ENCODE measurements at regions not wholly inside any gene's neighbourhood (a gene's known extent, or its start where the extent isn't known, plus 50 kb on each side); places are given as distances from the start of the nearest gene placed in this dataset.

DNA sequence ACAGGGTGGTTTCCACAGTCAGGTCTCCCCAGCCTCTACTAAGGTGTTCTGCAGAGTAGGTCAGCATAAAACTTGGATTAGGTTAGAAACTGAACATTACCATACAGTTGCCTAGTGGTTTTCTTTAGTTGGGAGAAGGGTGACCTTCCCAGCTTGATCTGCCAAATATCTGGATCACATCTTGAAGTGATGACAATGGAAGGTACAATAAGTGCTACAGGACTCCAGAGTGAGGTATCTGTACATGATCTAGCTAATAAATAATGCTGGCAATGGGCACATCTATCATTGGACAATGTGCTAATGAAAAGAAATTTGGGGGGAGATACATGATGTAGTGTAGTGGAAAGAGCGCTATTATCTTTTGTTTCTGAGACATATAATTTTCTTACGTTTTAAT is 54.6 kb upstream of the ACVR1 start:
- TF ChIP-seq, protein P1, sequence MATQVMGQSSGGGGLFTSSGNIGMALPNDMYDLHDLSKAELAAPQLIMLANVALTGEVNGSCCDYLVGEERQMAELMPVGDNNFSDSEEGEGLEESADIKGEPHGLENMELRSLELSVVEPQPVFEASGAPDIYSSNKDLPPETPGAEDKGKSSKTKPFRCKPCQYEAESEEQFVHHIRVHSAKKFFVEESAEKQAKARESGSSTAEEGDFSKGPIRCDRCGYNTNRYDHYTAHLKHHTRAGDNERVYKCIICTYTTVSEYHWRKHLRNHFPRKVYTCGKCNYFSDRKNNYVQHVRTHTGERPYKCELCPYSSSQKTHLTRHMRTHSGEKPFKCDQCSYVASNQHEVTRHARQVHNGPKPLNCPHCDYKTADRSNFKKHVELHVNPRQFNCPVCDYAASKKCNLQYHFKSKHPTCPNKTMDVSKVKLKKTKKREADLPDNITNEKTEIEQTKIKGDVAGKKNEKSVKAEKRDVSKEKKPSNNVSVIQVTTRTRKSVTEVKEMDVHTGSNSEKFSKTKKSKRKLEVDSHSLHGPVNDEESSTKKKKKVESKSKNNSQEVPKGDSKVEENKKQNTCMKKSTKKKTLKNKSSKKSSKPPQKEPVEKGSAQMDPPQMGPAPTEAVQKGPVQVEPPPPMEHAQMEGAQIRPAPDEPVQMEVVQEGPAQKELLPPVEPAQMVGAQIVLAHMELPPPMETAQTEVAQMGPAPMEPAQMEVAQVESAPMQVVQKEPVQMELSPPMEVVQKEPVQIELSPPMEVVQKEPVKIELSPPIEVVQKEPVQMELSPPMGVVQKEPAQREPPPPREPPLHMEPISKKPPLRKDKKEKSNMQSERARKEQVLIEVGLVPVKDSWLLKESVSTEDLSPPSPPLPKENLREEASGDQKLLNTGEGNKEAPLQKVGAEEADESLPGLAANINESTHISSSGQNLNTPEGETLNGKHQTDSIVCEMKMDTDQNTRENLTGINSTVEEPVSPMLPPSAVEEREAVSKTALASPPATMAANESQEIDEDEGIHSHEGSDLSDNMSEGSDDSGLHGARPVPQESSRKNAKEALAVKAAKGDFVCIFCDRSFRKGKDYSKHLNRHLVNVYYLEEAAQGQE (IDR thresholded peaks at IDR 0.05; ENCODE audit: insufficient read depth in 1 of 2, low read depth in 2 of 2, low read length in 2 of 2), result no peak
- TF ChIP-seq FOXP2 (optimal IDR thresholded peaks at IDR 0.05; ENCODE audit: borderline replicate concordance, extremely low read depth, extremely low read length, insufficient read depth) (no peak), TAF1 (IDR thresholded peaks at IDR 0.05; ENCODE audit: borderline replicate concordance, insufficient read depth, low read length) (no peak), SIN3A (IDR thresholded peaks at IDR 0.05; ENCODE audit: borderline replicate concordance, insufficient read depth, low read length) (no peak), POLR2AphosphoS5 (IDR thresholded peaks at IDR 0.05; ENCODE audit: low read depth, low read length) (no peak)

DNA sequence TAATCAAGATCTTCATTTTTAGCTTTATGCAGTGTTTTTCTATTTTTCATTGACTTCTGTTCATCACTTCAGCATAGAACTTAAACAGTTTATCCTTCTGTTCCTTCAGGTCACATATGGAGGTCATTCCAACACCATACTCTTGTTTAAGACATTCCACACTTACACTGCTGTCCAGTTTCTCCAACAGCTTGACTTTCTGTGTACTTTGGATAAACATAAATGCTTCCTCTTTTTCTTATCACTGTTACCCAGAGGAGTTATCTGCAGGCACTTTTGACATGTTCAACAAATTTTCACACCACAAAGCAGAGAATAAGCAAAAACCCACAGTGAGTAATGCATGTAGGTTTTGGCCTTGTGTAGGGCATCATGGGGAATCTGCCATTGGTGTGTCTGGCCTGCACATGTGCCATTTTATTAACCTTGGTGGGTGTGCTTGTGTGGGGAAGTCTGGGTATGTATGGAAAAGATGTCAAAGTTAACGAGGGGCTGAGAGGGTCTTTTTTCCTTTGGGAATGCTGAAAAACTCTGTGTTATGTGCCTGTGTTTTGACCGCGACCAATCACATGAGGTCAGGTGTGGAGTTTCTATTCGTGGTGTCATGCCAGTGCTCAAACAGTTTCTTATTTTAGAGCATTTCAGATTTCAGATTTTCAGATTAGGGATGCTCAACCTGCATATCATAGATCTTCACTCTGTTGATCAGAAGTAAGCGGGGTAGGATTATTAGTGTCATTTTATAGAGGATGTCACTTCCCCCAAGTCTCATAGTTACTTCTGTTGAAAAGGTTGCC is 53.9 kb upstream of the ACVR1 start:
- TF ChIP-seq TAF1 (IDR thresholded peaks at IDR 0.05; ENCODE audit: borderline replicate concordance, insufficient read depth, low read length) (no peak), POLR2AphosphoS5 (IDR thresholded peaks at IDR 0.05; ENCODE audit: low read depth, low read length) (no peak), FOXP2 (optimal IDR thresholded peaks at IDR 0.05; ENCODE audit: borderline replicate concordance, extremely low read depth, extremely low read length, insufficient read depth) (no peak), SIN3A (IDR thresholded peaks at IDR 0.05; ENCODE audit: borderline replicate concordance, insufficient read depth, low read length) (no peak)
- TF ChIP-seq, protein P1 (IDR thresholded peaks at IDR 0.05; ENCODE audit: insufficient read depth in 1 of 2, low read depth in 2 of 2, low read length in 2 of 2), result no peak

DNA sequence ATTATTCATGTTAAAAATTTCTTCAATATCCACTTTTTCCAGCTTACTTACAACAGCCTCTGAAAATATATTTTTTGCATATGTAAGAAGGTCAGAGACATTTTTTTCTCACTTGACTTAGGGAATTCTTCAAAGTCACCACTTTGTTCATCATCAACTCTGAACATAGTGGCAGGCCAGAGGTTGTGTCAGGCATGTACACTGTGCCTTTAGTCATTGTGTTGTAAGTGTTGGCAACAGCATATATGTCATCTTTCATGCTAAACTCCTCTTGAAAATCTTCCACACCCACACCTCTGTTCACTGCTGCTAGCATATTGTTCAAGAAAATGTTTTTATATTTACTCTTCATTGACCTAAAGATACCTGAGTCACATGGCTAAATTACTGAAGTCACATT is 52.2 kb upstream of the ACVR1 start:
- TF ChIP-seq, protein P1 (IDR thresholded peaks at IDR 0.05; ENCODE audit: insufficient read depth in 1 of 2, low read depth in 2 of 2, low read length in 2 of 2), result no peak

DNA sequence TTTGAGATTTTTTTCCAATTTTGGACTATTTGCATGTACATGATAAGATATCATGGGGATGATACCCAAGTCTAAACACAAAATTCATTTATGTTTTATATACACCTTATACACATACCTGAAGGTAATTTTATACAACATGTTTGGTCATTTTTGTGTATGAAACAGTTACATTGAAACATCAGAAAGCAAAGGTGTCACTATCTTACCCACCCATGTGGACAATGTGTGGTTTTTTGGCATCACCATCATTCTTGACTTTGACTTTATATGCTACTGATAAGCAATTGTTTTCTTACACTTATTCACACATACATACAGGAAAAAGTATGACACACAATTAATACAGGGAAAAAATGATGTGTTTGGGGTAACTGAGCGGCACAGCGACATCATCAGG is 51.0 kb upstream of the ACVR1 start:
- TF ChIP-seq FOXP2 (optimal IDR thresholded peaks at IDR 0.05; ENCODE audit: borderline replicate concordance, extremely low read depth, extremely low read length, insufficient read depth) (no peak), SIN3A (IDR thresholded peaks at IDR 0.05; ENCODE audit: borderline replicate concordance, insufficient read depth, low read length) (no peak), POLR2AphosphoS5 (IDR thresholded peaks at IDR 0.05; ENCODE audit: low read depth, low read length) (no peak), TAF1 (IDR thresholded peaks at IDR 0.05; ENCODE audit: borderline replicate concordance, insufficient read depth, low read length) (no peak)
- TF ChIP-seq, protein P1 (IDR thresholded peaks at IDR 0.05; ENCODE audit: insufficient read depth in 1 of 2, low read depth in 2 of 2, low read length in 2 of 2), result no peak
